Skeletal muscle satellite cell (primary cell): ENCODE measurements at regions not wholly inside any gene's neighbourhood (a gene's known extent, or its start where the extent isn't known, plus 50 kb on each side); places are given as distances from the start of the nearest gene placed in this dataset.

Source experiments
- H3K27me3 ChIP-seq: 2 replicates; pipeline ENCODE4 v1.7.0; 2013; ENCODE audit warnings: low read length; ENCODE audit not compliant: control insufficient read depth, insufficient read depth
- H3K36me3 ChIP-seq: 2 replicates; pipeline ENCODE4 v1.7.0; 2013; ENCODE audit warnings: mild to moderate bottlenecking, control low read depth, low read length; ENCODE audit not compliant: insufficient read depth
- H3K4me1 ChIP-seq: 2 replicates; pipeline ENCODE4 v1.7.0; 2013; ENCODE audit warnings: low read length; ENCODE audit not compliant: control insufficient read depth, insufficient read depth
- H3K4me2 ChIP-seq: 2 replicates; pipeline ENCODE4 v1.7.0; 2013; ENCODE audit warnings: mild to moderate bottlenecking, low read length
- H3K4me3 ChIP-seq: 2 replicates; pipeline ENCODE4 v1.7.0; 2013; ENCODE audit warnings: low read length
- H3K9ac ChIP-seq: 2 replicates; pipeline ENCODE4 v1.7.0; 2013; ENCODE audit warnings: mild to moderate bottlenecking, low read depth, low read length, moderate library complexity
- H3K9me3 ChIP-seq: replicated peaks from 2 replicates; pipeline ENCODE4 v1.7.0; 2013; ENCODE audit warnings: mild to moderate bottlenecking, control low read depth, low read length

DNA sequence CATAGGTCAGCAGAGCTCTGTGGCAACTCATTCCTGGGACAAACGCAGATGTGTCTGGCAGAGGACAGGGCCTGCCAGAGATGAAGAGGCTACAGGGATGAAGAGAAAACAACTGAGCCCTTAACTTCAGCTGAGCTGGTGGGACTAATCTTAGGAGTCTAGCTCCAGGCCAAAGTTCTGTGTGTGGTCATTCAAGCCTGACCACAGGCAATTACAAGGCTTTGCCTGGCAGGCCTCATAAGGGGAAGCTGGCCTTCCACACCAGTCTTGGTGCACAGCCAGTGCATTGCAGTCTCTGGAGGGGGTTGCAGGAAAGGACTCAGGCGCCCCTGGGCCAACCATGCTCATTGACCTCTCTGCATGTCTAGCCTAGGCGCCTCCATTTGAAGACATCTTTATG is 127.6 kb upstream of the DAAM1 start:
- Histone ChIP-seq H3K4me3 (no peak overlapping the region), H3K36me3 (no peaks in the 10 kb centered on the region), H3K4me1 (no peaks in the 10 kb centered on the region), H3K9me3 (no peaks in the 10 kb centered on the region), H3K9ac (no peak overlapping the region), H3K27me3 (no peaks in the 10 kb centered on the region), H3K4me2 (no peak overlapping the region)

GRCh38 chr14:59061292-59061691 is 127.2 kb upstream of the DAAM1 start:
- H3K4me2 ChIP-seq: no peak overlapping the region

DNA sequence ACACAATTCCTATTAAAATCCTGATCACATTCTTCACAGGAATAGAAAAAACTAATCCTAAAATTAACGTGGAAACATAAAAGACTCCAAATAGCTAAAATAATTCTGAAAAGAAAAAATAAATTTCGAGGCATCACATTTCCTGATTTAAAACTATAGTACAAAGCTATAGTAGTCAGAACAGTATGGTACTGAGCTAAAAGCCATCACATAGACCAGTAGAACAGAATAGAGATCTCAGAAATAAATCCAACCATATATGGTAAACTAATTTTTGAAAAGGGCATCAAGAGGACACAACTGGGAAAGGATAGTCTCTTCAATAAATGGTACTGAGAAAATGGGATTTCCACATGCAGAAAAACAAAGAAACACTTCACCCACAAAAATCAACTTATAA is 125.2 kb upstream of the DAAM1 start:
- Histone ChIP-seq H3K9me3 (no peaks in the 10 kb centered on the region), H3K4me3 (no peak overlapping the region), H3K4me1 (no peaks in the 10 kb centered on the region), H3K9ac (no peak overlapping the region), H3K4me2 (no peak overlapping the region), H3K36me3 (no peaks in the 10 kb centered on the region), H3K27me3 (no peaks in the 10 kb centered on the region)

More at GRCh38 chr14:59061292-59061691, 127.2 kb upstream of the DAAM1 start:
- Histone ChIP-seq H3K4me3 (no peak overlapping the region), H3K27me3 (no peaks in the 10 kb centered on the region), H3K4me1 (no peaks in the 10 kb centered on the region), H3K9me3 (no peaks in the 10 kb centered on the region), H3K36me3 (no peaks in the 10 kb centered on the region), H3K9ac (no peak overlapping the region)

GRCh38 chr14:59067127-59067894 is 121.2 kb upstream of the DAAM1 start:
- Histone ChIP-seq H3K9me3 (no peaks in the 10 kb centered on the region), H3K9ac (no peak overlapping the region), H3K36me3 (no peaks in the 10 kb centered on the region), H3K4me3 (no peak overlapping the region), H3K4me2 (no peak overlapping the region), H3K27me3 (no peaks in the 10 kb centered on the region), H3K4me1 (no peaks in the 10 kb centered on the region)

DNA sequence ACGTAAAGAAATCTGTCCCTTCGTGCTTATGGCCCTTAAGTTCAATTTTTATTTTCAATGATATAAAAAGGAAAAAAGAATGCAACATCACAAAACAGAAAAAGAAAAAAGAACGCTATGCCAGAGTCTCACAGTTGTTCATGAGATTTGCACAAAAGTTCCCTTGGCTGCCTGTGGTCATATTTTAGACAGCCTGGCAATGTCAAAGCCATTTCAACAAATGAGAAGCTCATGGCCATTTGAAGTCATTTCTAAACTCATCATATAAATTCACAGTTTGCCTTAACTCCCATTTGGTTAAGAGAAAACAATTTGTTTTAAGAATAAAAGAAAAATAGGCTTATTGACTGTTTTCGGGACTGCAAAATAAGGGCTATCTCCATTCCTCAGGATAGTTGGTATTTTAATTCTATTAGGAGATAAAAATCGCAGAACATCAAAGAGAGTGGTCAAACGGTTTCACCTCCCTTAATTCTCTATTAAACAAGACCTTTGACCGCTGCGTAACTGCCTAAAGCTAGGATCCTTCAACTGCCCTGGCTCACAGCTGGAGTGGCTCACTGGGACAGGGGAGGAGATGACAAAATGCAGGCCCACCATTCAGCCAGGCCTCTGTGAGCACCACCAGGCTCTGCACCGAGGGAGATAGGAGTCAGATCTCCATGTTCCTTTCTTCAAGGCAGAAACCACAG is 119.2 kb upstream of the DAAM1 start:
- Histone ChIP-seq H3K4me3 (no peak overlapping the region), H3K9me3 (no peaks in the 10 kb centered on the region)

DNA sequence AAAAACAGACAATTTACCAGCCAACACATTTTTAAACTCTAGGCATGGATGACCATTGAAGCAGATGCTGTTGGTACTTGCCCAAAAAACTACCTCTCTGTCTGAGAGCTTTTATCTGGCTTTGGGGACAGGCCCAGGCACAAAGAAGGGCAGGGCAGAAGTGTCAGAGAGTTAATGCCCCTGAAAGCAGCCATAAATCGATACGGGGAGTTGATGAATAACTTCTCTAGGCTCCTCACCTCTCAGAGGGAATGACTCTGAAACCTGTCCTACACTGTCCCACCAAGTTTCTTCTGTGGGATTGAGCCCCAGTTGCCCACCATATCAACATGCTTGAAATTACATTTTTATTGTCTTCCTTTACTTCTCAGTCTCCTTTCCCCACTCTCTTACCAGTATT is 113.0 kb upstream of the DAAM1 start:
- no peak overlapping the region for H3K4me3 ChIP-seq
- H3K36me3 ChIP-seq: no peaks in the 10 kb centered on the region
- H3K9ac ChIP-seq: no peak overlapping the region
- H3K4me2 ChIP-seq: no peak overlapping the region
- H3K27me3 ChIP-seq: no peaks in the 10 kb centered on the region
- H3K9me3 ChIP-seq: no peaks in the 10 kb centered on the region
- no peaks in the 10 kb centered on the region for H3K4me1 ChIP-seq

More for the DNA sequence above, 119.2 kb upstream of the DAAM1 start:
- no peak overlapping the region for H3K9ac ChIP-seq
- no peaks in the 10 kb centered on the region for H3K4me1 ChIP-seq
- no peaks in the 10 kb centered on the region for H3K36me3 ChIP-seq
- H3K4me2 ChIP-seq: no peak overlapping the region
- H3K27me3 ChIP-seq: no peaks in the 10 kb centered on the region

DNA sequence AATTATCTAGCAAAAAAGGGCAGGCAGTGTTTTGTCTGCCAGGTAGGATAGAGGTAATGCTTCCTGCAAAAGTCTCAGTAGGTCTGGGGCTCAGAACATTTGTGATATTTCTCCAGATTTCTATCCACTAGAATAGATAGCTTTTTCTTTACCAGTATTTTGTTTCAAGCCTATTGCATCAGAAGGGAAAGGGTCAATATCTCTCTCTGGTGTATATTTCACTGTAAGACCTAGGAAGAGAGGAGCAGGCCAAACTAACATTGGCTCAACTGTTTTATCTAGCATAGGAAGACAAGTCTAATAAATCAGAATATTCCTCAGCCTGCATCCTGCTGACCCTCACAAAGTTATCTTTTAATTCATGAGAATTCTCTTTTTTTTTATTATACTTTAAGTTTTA is 106.7 kb upstream of the DAAM1 start:
- Histone ChIP-seq H3K9ac (no peak overlapping the region), H3K4me1 (peaks cover 9% of the 10 kb centered on the region), H3K4me2 (no peak overlapping the region), H3K9me3 (no peaks in the 10 kb centered on the region), H3K4me3 (no peak overlapping the region), H3K36me3 (no peaks in the 10 kb centered on the region), H3K27me3 (no peaks in the 10 kb centered on the region)

DNA sequence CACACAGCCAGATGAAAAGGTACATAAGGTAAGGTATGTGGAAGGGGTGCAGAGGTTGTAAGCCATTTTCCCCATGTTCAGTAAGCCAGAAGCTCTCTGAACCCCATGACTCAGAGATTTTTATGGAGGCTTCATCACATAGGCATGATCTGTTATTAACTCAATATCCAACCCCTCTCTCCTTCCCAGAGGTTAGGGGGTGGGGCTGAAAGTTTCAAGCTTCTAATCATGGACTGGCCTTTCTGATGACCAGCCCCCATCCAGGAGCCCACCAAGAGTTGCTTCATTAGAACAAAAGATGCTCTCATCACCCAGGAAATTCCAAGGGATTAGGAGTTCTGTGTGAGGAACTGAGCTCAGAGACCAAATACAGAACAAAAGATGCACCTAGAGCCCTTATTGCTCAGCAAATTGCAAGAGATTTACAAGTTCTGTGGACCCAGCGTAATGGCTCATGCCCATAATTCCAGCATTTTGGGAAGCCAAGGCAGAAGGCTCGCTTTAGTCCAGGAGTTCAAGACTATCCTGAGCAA is 103.2 kb upstream of the DAAM1 start:
- Histone ChIP-seq H3K36me3 (no peaks in the 10 kb centered on the region), H3K4me2 (no peak overlapping the region)

GRCh38 chr14:59086241-59086882 is 102.1 kb upstream of the DAAM1 start:
- no peak overlapping the region for H3K4me3 ChIP-seq
- H3K9me3 ChIP-seq: no peaks in the 10 kb centered on the region
- no peaks in the 10 kb centered on the region for H3K27me3 ChIP-seq
- H3K9ac ChIP-seq: no peak overlapping the region
- H3K36me3 ChIP-seq: no peaks in the 10 kb centered on the region
- H3K4me2 ChIP-seq: no peak overlapping the region
- peaks cover 9% of the 10 kb centered on the region for H3K4me1 ChIP-seq

More for the DNA sequence above, 103.2 kb upstream of the DAAM1 start:
- Histone ChIP-seq H3K27me3 (no peaks in the 10 kb centered on the region), H3K9me3 (no peaks in the 10 kb centered on the region), H3K4me3 (no peak overlapping the region), H3K9ac (no peak overlapping the region), H3K4me1 (peaks cover 9% of the 10 kb centered on the region)

DNA sequence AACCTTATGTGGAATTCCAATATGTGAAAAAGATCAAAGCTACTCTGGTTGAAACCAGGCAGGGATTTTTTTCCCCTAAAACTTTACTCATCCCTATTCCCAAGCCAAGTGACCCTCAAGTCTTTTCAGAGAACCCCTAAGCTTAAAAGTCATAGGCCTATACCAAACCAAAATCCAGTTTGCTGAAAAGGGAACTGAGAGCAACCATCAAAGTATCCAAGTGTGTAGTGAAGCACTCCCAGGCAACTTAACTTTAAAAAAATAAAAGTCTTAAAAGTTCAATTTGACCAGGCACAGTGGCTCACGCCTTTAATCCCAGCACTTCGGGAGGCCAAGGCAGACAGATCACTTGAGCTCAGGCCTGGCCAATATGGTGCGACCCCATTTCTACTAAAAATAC is 101.2 kb upstream of the DAAM1 start:
- Histone ChIP-seq H3K4me1 (peaks cover 9% of the 10 kb centered on the region), H3K27me3 (peaks cover 6% of the 10 kb centered on the region), H3K9me3 (no peaks in the 10 kb centered on the region), H3K36me3 (no peaks in the 10 kb centered on the region), H3K4me3 (no peak overlapping the region), H3K4me2 (no peak overlapping the region), H3K9ac (no peak overlapping the region)

DNA sequence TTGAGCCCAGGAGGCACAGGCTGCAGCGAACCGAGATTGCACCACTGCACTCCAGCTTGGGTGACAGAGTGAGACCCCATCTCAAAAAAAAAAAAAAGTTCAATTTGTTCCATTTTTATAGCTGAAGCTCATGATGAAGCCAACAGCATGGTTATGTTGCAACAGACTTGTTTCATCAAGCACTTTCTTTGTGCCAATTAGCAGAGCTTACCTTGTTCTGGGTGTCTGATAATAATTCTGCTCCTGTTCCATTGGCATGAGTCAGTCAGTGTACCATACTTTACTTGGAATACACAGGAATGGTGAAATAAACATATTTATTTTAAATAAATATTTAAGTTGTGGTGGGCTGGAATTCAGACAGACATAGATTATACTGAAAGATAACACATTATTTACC is 100.8 kb upstream of the DAAM1 start:
- H3K9ac ChIP-seq: no peak overlapping the region
- peaks cover 9% of the 10 kb centered on the region for H3K4me1 ChIP-seq
- H3K27me3 ChIP-seq: peaks cover 9% of the 10 kb centered on the region
- no peak overlapping the region for H3K4me2 ChIP-seq
- H3K9me3 ChIP-seq: no peaks in the 10 kb centered on the region
- H3K4me3 ChIP-seq: no peak overlapping the region
- no peaks in the 10 kb centered on the region for H3K36me3 ChIP-seq
